GM23338 (cell line): ENCODE measurements at regions not wholly inside any gene's neighbourhood (a gene's known extent, or its start where the extent isn't known, plus 50 kb on each side); places are given as distances from the start of the nearest gene placed in this dataset.

Source experiments
- ATAC-seq: fragments of 200-7000 bp; cut with Tn5 transposase; 3 replicates; pipeline ENCODE4 v1.9.1; 2020
- DNase-seq: peaks from one replicate; pipeline ENCODE4 v3.0.0-alpha.2; 2015; ENCODE audit warnings: low spot score
- H2AFZ ChIP-seq: fragments of 200-600 bp; sonication (generic); 2 replicates; pipeline ENCODE4 v1.8.0; 2016; ENCODE audit warnings: antibody characterized with exemption, mild to moderate bottlenecking, moderate library complexity
- H3F3A ChIP-seq: fragments of 200-600 bp; sonication (generic); replicated peaks from 2 replicates; pipeline ENCODE4 v1.8.0; 2017; ENCODE audit warnings: antibody characterized with exemption, mixed run types, low read depth
- H3K27ac ChIP-seq: fragments of 200-600 bp; sonication (generic); 2 replicates; pipeline ENCODE4 v1.6.1; 2016; ENCODE audit warnings: low read depth
- H3K27me3 ChIP-seq: fragments of 200-600 bp; sonication (generic); 2 replicates; pipeline ENCODE4 v1.8.0; 2016; ENCODE audit warnings: mild to moderate bottlenecking, mixed run types, moderate library complexity; ENCODE audit not compliant: insufficient read depth
- H3K36me3 ChIP-seq: fragments of 200-600 bp; sonication (generic); 2 replicates; pipeline ENCODE4 v1.8.0; 2016; ENCODE audit warnings: mild to moderate bottlenecking; ENCODE audit not compliant: insufficient read depth
- H3K4me1 ChIP-seq: fragments of 200-600 bp; sonication (generic); 2 replicates; pipeline ENCODE4 v1.8.0; 2016; ENCODE audit warnings: mild to moderate bottlenecking, moderate library complexity; ENCODE audit not compliant: insufficient read depth
- H3K4me2 ChIP-seq: fragments of 200-600 bp; sonication (generic); 2 replicates; pipeline ENCODE4 v1.7.1; 2017; ENCODE audit warnings: mixed run types
- H3K4me3 ChIP-seq: fragments of 200-600 bp; sonication (generic); 2 replicates; pipeline ENCODE4 v1.6.1; 2016; ENCODE audit warnings: mixed run types
- H3K79me2 ChIP-seq: fragments of 200-600 bp; sonication (generic); replicated peaks from 2 replicates; pipeline ENCODE4 v1.8.0; 2017; ENCODE audit warnings: mild to moderate bottlenecking; ENCODE audit not compliant: insufficient read depth
- H3K9me2 ChIP-seq: fragments of 200-600 bp; sonication (generic); 2 replicates; pipeline ENCODE4 v1.8.0; 2017; ENCODE audit not compliant: insufficient read depth
- H4K20me1 ChIP-seq: fragments of 200-600 bp; sonication (generic); replicated peaks from 2 replicates; pipeline ENCODE4 v1.8.0; 2017; ENCODE audit warnings: mild to moderate bottlenecking; ENCODE audit not compliant: insufficient read depth
- H3K27ac Mint-ChIP-seq: 2 replicates; pipeline ENCODE4 v1.8.0; 2020; ENCODE audit warnings: inconsistent platforms, mild to moderate bottlenecking, moderate library complexity, mixed read lengths
- H3K27me3 Mint-ChIP-seq: 3 replicates; pipeline ENCODE4 v1.8.0; 2022; ENCODE audit warnings: low read depth, mild to moderate bottlenecking, moderate library complexity, mixed read lengths, inconsistent platforms; ENCODE audit not compliant: insufficient read depth, poor library complexity
- H3K36me3 Mint-ChIP-seq: 3 replicates; pipeline ENCODE4 v1.8.0; 2021; ENCODE audit warnings: low read depth, mild to moderate bottlenecking, inconsistent platforms, moderate library complexity, mixed read lengths
- H3K4me1 Mint-ChIP-seq: 3 replicates; pipeline ENCODE4 v1.8.0; 2020; ENCODE audit warnings: mild to moderate bottlenecking, inconsistent platforms, mixed read lengths
- H3K4me3 Mint-ChIP-seq: 3 replicates; pipeline ENCODE4 v1.8.0; 2021; ENCODE audit warnings: moderate library complexity, mild to moderate bottlenecking, inconsistent platforms, mixed read lengths
- H3K9me3 Mint-ChIP-seq: 3 replicates; pipeline ENCODE4 v1.8.0; 2020; ENCODE audit warnings: moderate library complexity, mild to moderate bottlenecking, inconsistent platforms, mixed read lengths
- CREB1 ChIP-seq: fragments of 250-450 bp; sonication (Bioruptor Pico); IDR thresholded peaks from 2 replicates; pipeline ENCODE4 v1.5.0; 2020; ENCODE audit warnings: low read depth, mild to moderate bottlenecking, moderate library complexity
- CTCF ChIP-seq, 2 experiments: fragments of 200-600 bp in 1 of 2; sonication (generic) in 1 of 2; conservative IDR thresholded peaks; 2 replicates each; pipeline versions ENCODE4 v1.5.1 to v1.6.1; 2016 to 2017; ENCODE audit warnings: antibody characterized with exemption in 2 of 2, low read depth in 2 of 2, mild to moderate bottlenecking in 2 of 2, moderate library complexity in 1 of 2
- ETS1 ChIP-seq: IDR thresholded peaks from 2 replicates; pipeline ENCODE4 v1.6.1; 2016; ENCODE audit warnings: antibody characterized with exemption
- EZH2 ChIP-seq: fragments of 200-600 bp; sonication (generic); IDR thresholded peaks from one replicate; pipeline ENCODE4 v1.8.0; 2017; ENCODE audit warnings: antibody characterized with exemption, mild to moderate bottlenecking, low read depth; ENCODE audit not compliant: unreplicated experiment
- EZH2phosphoT487 ChIP-seq: fragments of 200-600 bp; sonication (generic); IDR thresholded peaks from one replicate; pipeline ENCODE4 v1.8.1; 2018; ENCODE audit warnings: antibody characterized with exemption; ENCODE audit not compliant: unreplicated experiment
- JUNB ChIP-seq: IDR thresholded peaks from one replicate; pipeline ENCODE4 v1.6.1; 2016; ENCODE audit warnings: antibody characterized with exemption; ENCODE audit not compliant: unreplicated experiment
- NANOG ChIP-seq: IDR thresholded peaks from 2 replicates; pipeline ENCODE4 v1.6.1; 2016; ENCODE audit warnings: antibody characterized with exemption, borderline replicate concordance
- POLR2AphosphoS5 ChIP-seq: IDR thresholded peaks from 2 replicates; pipeline ENCODE4 v1.6.1; 2016; ENCODE audit warnings: antibody characterized with exemption, low read depth
- REST ChIP-seq: IDR thresholded peaks from one replicate; pipeline ENCODE4 v1.6.1; 2018; ENCODE audit warnings: antibody characterized with exemption; ENCODE audit not compliant: unreplicated experiment
- STAT1 ChIP-seq: IDR thresholded peaks from one replicate; pipeline ENCODE4 v1.6.1; 2016; ENCODE audit warnings: antibody characterized with exemption; ENCODE audit not compliant: unreplicated experiment
- ZNF114 ChIP-seq: fragments of 250-450 bp; sonication (Bioruptor Pico); IDR thresholded peaks from 2 replicates; pipeline ENCODE4 v1.5.0; 2020; ENCODE audit warnings: mild to moderate bottlenecking, moderate library complexity
- ZNF331 ChIP-seq: fragments of 250-450 bp; sonication (Bioruptor Pico); IDR thresholded peaks from 2 replicates; pipeline ENCODE4 v1.5.0; 2020; ENCODE audit warnings: low read depth, mild to moderate bottlenecking, moderate library complexity
- ZNF462 ChIP-seq: fragments of 250-450 bp; sonication (Bioruptor Pico); IDR thresholded peaks from 2 replicates; pipeline ENCODE4 v1.5.0; 2020; ENCODE audit warnings: mild to moderate bottlenecking, moderate library complexity

- Mint-ChIP-seq H3K27ac (no peak overlapping the region), H3K27me3 (no peaks in the 10 kb centered on the region), H3K9me3 (no peaks in the 10 kb centered on the region), H3K4me3 (no peak overlapping the region), H3K4me1 (peaks cover 23% of the 10 kb centered on the region), H3K36me3 (no peaks in the 10 kb centered on the region)
- no peak for ATAC-seq
- Histone ChIP-seq H3K4me3 (no peak overlapping the region), H4K20me1 (no peaks in the 10 kb centered on the region), H3K36me3 (no peaks in the 10 kb centered on the region), H3K4me2 (no peak overlapping the region), H2AFZ (no peak overlapping the region), H3K4me1 (peaks cover 16% of the 10 kb centered on the region; the same call in 1 of the 2 replicates), H3K79me2 (no peaks in the 10 kb centered on the region), H3K27ac (no peak overlapping the region), H3F3A (no peaks in the 10 kb centered on the region), H3K27me3 (no peaks in the 10 kb centered on the region), H3K9me2 (no peaks in the 10 kb centered on the region)
- DNase-seq, result no peak
- TF ChIP-seq STAT1 (no peak), CREB1 (CRISPR knock-in tag) (no peak), JUNB (no peak), REST (no peak), EZH2phosphoT487 (no peak), POLR2AphosphoS5 (no peak), ZNF331 (CRISPR knock-in tag) (no peak), EZH2 (no peak), CTCF (conservative IDR thresholded peaks at IDR 0.05; ENCODE audit: low read depth in 2 of 2) (no peak), ZNF462 (CRISPR knock-in tag) (no peak), NANOG (no peak), ETS1 (no peak), ZNF114 (no peak)
Observed at GRCh38 chr2:57965219-57965618, 81.4 kb upstream of the VRK2 start.
